ENCODE measurements at regions not wholly inside any gene's neighbourhood (a gene's known extent, or its start where the extent isn't known, plus 50 kb on each side); places are given as distances from the start of the nearest gene placed in this dataset.

- no peak for TF ChIP-seq CTCF (IDR thresholded peaks at IDR 0.05)
- TF ChIP-seq POLR2A (IDR thresholded peaks at IDR 0.05) = no peak
- H3K4me1 ChIP-seq = no peaks in the 10 kb centered on the region
- H3K9me3 ChIP-seq = no peaks in the 10 kb centered on the region
- DNase-seq (no peak), ATAC-seq (no peak)
- intact Hi-C loops (cut with DNase I) = no loop called here
- H3K36me3 ChIP-seq = no peaks in the 10 kb centered on the region
- no peaks in the 10 kb centered on the region for H3K27me3 ChIP-seq
- no CpG with 5 or more reads among the region's 3 CpGs for WGBS (ENCODE audit: insufficient coverage, low coverage, low lambda C conversion rate, missing lambda C conversion rate)
- H3K27ac ChIP-seq = no peak overlapping the region
- no peak overlapping the region for H3K4me3 ChIP-seq
Observed at GRCh38 chrX:150225266-150225665, 137.9 kb upstream of the MAMLD1 start.

- H3K36me3 ChIP-seq = no peaks in the 10 kb centered on the region
- no peaks in the 10 kb centered on the region for H3K9me3 ChIP-seq
- no peak overlapping the region for H3K4me3 ChIP-seq
- TF ChIP-seq POLR2A (IDR thresholded peaks at IDR 0.05) (no peak), CTCF (IDR thresholded peaks at IDR 0.05) (no peak)
- H3K27me3 ChIP-seq = no peaks in the 10 kb centered on the region
- 39% methylated on average over 2 of the region's 11 CpGs for WGBS (ENCODE audit: insufficient coverage, low coverage, low lambda C conversion rate, missing lambda C conversion rate)
- DNase-seq = no peak
- no peak overlapping the region for H3K27ac ChIP-seq
- ATAC-seq = no peak
- H3K4me1 ChIP-seq = no peaks in the 10 kb centered on the region
- intact Hi-C loops (cut with DNase I) = no loop called here
Observed at GRCh38 chrX:150225756-150226155, 137.4 kb upstream of the MAMLD1 start.

- H3K27ac ChIP-seq = no peak overlapping the region
- no peaks in the 10 kb centered on the region for H3K4me1 ChIP-seq
- TF ChIP-seq POLR2A (IDR thresholded peaks at IDR 0.05) (no peak), CTCF (IDR thresholded peaks at IDR 0.05) (no peak)
- no peaks in the 10 kb centered on the region for H3K27me3 ChIP-seq
- H3K36me3 ChIP-seq = no peaks in the 10 kb centered on the region
- DNase-seq (no peak), ATAC-seq (no peak)
- intact Hi-C loops (cut with DNase I) = no loop called here
- WGBS (ENCODE audit: insufficient coverage, low coverage, low lambda C conversion rate, missing lambda C conversion rate) = 55% methylated on average over 6 of the region's 9 CpGs
- no peaks in the 10 kb centered on the region for H3K9me3 ChIP-seq
- no peak overlapping the region for H3K4me3 ChIP-seq
Observed at GRCh38 chrX:150226223-150226965, 136.7 kb upstream of the MAMLD1 start.

- ATAC-seq (no peak), DNase-seq (no peak)
- H3K36me3 ChIP-seq = no peaks in the 10 kb centered on the region
- H3K27ac ChIP-seq = no peak overlapping the region
- no peaks in the 10 kb centered on the region for H3K9me3 ChIP-seq
- no peak overlapping the region for H3K4me3 ChIP-seq
- no peaks in the 10 kb centered on the region for H3K4me1 ChIP-seq
- intact Hi-C loops (cut with DNase I) = no loop called here
- TF ChIP-seq POLR2A (IDR thresholded peaks at IDR 0.05) = no peak
- no peak for TF ChIP-seq CTCF (IDR thresholded peaks at IDR 0.05)
- 52% methylated on average over 5 of the region's 7 CpGs for WGBS (ENCODE audit: insufficient coverage, low coverage, low lambda C conversion rate, missing lambda C conversion rate)
- no peaks in the 10 kb centered on the region for H3K27me3 ChIP-seq
Observed at GRCh38 chrX:150227321-150227860, 135.7 kb upstream of the MAMLD1 start.

Measured in right lobe of liver (tissue), 6 donors.